ENCODE measurements at regions not wholly inside any gene's neighbourhood (a gene's known extent, or its start where the extent isn't known, plus 50 kb on each side); places are given as distances from the start of the nearest gene placed in this dataset.

- no peak overlapping the region for H3K9ac ChIP-seq (ENCODE audit: low read length)
- H3K4me1 Mint-ChIP-seq: no peaks in the 10 kb centered on the region
- H3K27me3 ChIP-seq (replicated peaks in 1 of 4; ENCODE audit: control extremely low read depth in 1 of 4, control insufficient read depth in 3 of 4, insufficient read depth in 4 of 4, low read length in 3 of 4): no peaks in the 10 kb centered on the region
- no peaks in the 10 kb centered on the region for H4K20me1 ChIP-seq (ENCODE audit: control insufficient read depth, insufficient read depth, low read length, poor library complexity, severe bottlenecking)
- CTCF ChIA-PET: no interaction called here
- no peaks in the 10 kb centered on the region for H3K27me3 Mint-ChIP-seq
- H3K27ac ChIP-seq (ENCODE audit: low read length in 2 of 2): no peak overlapping the region
- H3K4me1 ChIP-seq (ENCODE audit: control insufficient read depth in 2 of 2, insufficient read depth in 2 of 2, low read length in 2 of 2): no peaks in the 10 kb centered on the region
- H3K27ac Mint-ChIP-seq: no peak overlapping the region
- H3K9me3 ChIP-seq (ENCODE audit: control extremely low read depth in 1 of 3, control insufficient read depth in 2 of 3, insufficient read depth in 1 of 3, low read length in 2 of 3): peaks cover 0 to 1% (median 0%) of the 10 kb centered on the region in 3 donors
- H3K4me3 ChIP-seq (ENCODE audit: control extremely low read depth in 1 of 5, extremely low read depth in 1 of 5, insufficient read depth in 1 of 5, low read depth in 2 of 5, low read length in 4 of 5): no peak overlapping the region
- H3K9me3 Mint-ChIP-seq (ENCODE audit: insufficient read depth): peaks cover 3% of the 10 kb centered on the region
- no peak overlapping the region for H3K4me3 Mint-ChIP-seq
- H3K79me2 ChIP-seq (ENCODE audit: control insufficient read depth, insufficient read depth, low read length): no peaks in the 10 kb centered on the region
- DNase-seq: no peak
- intact Hi-C loops (cut with micrococcal nuclease): no loop called here
- TF ChIP-seq EZH2 (IDR thresholded peaks at IDR 0.05; ENCODE audit: borderline replicate concordance, insufficient read depth, low read depth, low read length, poor library complexity, severe bottlenecking) (no peak), CTCF (IDR thresholded peaks at IDR 0.05) (no peak)
- H3K4me2 ChIP-seq (replicated peaks; ENCODE audit: low read depth, low read length, poor library complexity, severe bottlenecking): no peak overlapping the region
- H3K36me3 ChIP-seq (replicated peaks in 1 of 2; ENCODE audit: control extremely low read depth in 1 of 2, control insufficient read depth in 1 of 2, extremely low read depth in 1 of 2, insufficient read depth in 2 of 2, low read length in 1 of 2): no peaks in the 10 kb centered on the region
- POLR2A ChIA-PET: no interaction called here
- no peak overlapping the region for H2AFZ ChIP-seq (ENCODE audit: insufficient read depth, low read depth, low read length, poor library complexity, severe bottlenecking)
- no peak for ATAC-seq (ENCODE audit: low read depth)
- no CpG with 5 or more reads among the region's 2 CpGs for WGBS (ENCODE audit: insufficient coverage)
Measured at GRCh38 chr5:105371169-105371568, 1808.6 kb upstream of the NUDT12 start.

GRCh38 chr5:105350486-105351140, 1788.0 kb upstream of the NUDT12 start:
- peaks cover 0 to 21% (median 1%) of the 10 kb centered on the region in 3 donors for H3K9me3 ChIP-seq (ENCODE audit: control extremely low read depth in 1 of 3, control insufficient read depth in 2 of 3, insufficient read depth in 1 of 3, low read length in 2 of 3)
- H3K4me1 Mint-ChIP-seq: no peaks in the 10 kb centered on the region
- no peaks in the 10 kb centered on the region for H3K27me3 ChIP-seq (replicated peaks in 1 of 4; ENCODE audit: control extremely low read depth in 1 of 4, control insufficient read depth in 3 of 4, insufficient read depth in 4 of 4, low read length in 3 of 4)
- TF ChIP-seq CTCF (IDR thresholded peaks at IDR 0.05): no peak
- TF ChIP-seq EZH2 (IDR thresholded peaks at IDR 0.05; ENCODE audit: borderline replicate concordance, insufficient read depth, low read depth, low read length, poor library complexity, severe bottlenecking): no peak
- intact Hi-C loops (cut with micrococcal nuclease): no loop called here
- no peak overlapping the region for H3K27ac ChIP-seq (ENCODE audit: low read length in 2 of 2)
- ATAC-seq (ENCODE audit: low read depth) (no peak), DNase-seq (no peak)
- WGBS (ENCODE audit: insufficient coverage): 78% methylated on average over 3 of the region's 5 CpGs
- H4K20me1 ChIP-seq (ENCODE audit: control insufficient read depth, insufficient read depth, low read length, poor library complexity, severe bottlenecking): no peaks in the 10 kb centered on the region
- H3K4me3 Mint-ChIP-seq: no peak overlapping the region
- no peaks in the 10 kb centered on the region for H3K4me1 ChIP-seq (ENCODE audit: control insufficient read depth in 2 of 2, insufficient read depth in 2 of 2, low read length in 2 of 2)
- H3K27me3 Mint-ChIP-seq: no peaks in the 10 kb centered on the region
- ChIA-PET POLR2A (no interaction called here), CTCF (no interaction called here)
- H3K79me2 ChIP-seq (ENCODE audit: control insufficient read depth, insufficient read depth, low read length): no peaks in the 10 kb centered on the region
- H3K9me3 Mint-ChIP-seq (ENCODE audit: insufficient read depth): peaks cover 3% of the 10 kb centered on the region
- H2AFZ ChIP-seq (ENCODE audit: insufficient read depth, low read depth, low read length, poor library complexity, severe bottlenecking): no peak overlapping the region
- H3K4me2 ChIP-seq (replicated peaks; ENCODE audit: low read depth, low read length, poor library complexity, severe bottlenecking): no peak overlapping the region
- H3K36me3 ChIP-seq (replicated peaks in 1 of 2; ENCODE audit: control extremely low read depth in 1 of 2, control insufficient read depth in 1 of 2, extremely low read depth in 1 of 2, insufficient read depth in 2 of 2, low read length in 1 of 2): no peaks in the 10 kb centered on the region
- H3K4me3 ChIP-seq (ENCODE audit: control extremely low read depth in 1 of 5, extremely low read depth in 1 of 5, insufficient read depth in 1 of 5, low read depth in 2 of 5, low read length in 4 of 5): no peak overlapping the region
- H3K9ac ChIP-seq (ENCODE audit: low read length): no peak overlapping the region
- no peak overlapping the region for H3K27ac Mint-ChIP-seq
